ENCODE measurements at regions not wholly inside any gene's neighbourhood (a gene's known extent, or its start where the extent isn't known, plus 50 kb on each side); places are given as distances from the start of the nearest gene placed in this dataset.

- no peak for DNase-seq
Observed at GRCh38 chr2:204012072-204012653, 75.6 kb downstream of the ICOS start.

GRCh38 chr2:204015118-204015843, 78.7 kb downstream of the ICOS start:
- peak; percentile 43 for DNase-seq

GRCh38 chr2:204018717-204019116, 82.2 kb downstream of the ICOS start:
- DNase-seq = no peak

DNA sequence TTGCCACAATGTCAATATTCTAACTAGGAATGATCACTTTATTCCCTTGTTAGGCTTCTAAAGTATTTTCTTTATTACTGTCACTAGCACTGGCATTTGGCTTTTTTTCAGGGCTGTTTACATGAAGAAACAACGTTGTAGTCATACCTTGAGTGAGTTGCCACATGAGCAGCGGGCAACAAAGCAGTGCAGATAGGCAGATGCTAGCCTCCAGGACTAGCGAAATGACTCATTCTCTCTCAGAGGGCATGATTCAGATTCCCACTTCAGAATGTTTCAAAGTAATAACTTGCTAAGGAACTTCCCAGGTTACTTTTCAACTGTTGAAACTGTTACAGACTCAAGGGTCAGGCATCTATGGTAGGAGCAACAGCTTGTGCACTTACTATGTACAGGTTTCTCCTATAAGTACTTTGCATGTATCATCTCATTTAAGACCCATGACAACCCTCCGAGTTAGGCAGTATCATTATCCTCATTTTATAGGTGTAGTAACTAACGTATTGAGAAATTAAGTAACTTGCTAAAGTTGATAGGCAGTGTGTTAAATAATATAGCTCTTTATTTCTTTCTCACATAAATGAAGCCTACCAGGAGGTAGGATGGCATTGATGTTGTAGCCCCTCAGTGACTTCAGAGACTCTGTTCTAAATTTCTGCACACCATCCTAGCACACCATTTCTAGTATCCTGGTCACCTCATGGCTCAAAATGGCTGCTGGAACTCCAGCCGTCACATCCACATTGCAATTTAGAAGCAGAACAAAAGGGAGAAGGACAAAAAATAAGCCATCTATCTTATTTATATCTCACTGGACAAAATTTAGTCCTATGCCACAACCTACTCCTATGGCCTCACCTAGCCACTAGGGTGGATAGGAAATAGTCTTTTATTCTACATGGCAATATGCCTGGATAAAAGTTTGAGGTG, 83.3 kb downstream of the ICOS start:
- peak; percentile 84 for DNase-seq

DNA sequence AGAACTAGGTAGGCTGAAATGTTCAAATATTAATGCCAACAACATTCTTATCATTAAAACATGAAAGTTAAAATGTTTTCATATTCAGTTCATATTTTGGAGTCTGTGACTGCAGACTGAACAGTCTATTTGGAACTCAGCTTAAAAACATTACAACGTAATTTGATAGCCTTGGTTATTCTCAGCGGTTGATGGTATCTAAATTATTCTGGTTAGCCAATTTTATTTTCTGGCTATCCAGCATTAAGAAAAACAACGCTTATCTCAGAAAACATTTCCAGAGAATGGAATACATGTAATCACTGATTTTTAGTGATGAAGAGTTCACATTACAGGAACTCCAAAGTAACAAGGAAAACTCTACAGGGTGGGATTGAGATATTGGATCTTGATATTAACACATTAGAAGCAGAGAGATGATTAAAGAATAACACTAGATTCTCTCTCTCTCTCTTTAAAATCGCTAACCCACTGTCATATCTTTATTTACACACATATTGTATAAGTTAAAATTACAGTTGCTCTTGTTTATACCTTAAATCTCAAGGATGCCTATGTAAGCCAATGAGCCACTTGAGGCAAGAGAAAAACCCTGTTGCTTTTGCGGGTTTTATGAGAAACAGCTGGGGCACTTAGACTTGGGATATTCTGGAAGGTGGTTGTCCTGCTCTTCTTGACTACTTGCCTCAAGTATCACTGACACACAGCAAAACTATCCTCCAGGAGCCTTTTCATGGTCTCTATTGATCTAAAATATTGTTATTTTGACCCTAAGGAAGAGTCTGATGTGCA, 84.9 kb downstream of the ICOS start:
- no peak for DNase-seq

DNA sequence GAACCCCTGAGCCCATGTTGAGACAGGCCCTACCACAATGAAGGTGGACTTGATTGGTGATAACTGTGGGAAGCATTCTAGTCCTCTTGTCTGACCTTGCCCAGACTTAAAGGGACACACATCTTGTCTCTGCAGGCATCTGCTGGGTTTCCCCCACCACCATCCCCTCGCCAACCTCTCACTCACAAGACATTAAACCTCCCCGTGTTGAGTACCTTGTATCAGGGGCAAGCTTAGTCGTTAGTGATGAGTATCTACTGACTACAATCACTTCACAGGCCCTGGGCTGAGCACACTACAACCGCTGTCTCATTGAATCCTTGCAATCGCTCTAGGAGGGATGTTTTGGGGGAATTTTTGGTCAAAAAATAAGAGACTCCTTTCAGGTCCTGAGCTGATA, 86.0 kb downstream of the ICOS start:
- DNase-seq = no peak

- DNase-seq = no peak
Observed at GRCh38 chr2:204023088-204023487, 86.5 kb downstream of the ICOS start.

- DNase-seq = no peak
Observed at GRCh38 chr2:204024503-204024902, 87.9 kb downstream of the ICOS start.

DNA sequence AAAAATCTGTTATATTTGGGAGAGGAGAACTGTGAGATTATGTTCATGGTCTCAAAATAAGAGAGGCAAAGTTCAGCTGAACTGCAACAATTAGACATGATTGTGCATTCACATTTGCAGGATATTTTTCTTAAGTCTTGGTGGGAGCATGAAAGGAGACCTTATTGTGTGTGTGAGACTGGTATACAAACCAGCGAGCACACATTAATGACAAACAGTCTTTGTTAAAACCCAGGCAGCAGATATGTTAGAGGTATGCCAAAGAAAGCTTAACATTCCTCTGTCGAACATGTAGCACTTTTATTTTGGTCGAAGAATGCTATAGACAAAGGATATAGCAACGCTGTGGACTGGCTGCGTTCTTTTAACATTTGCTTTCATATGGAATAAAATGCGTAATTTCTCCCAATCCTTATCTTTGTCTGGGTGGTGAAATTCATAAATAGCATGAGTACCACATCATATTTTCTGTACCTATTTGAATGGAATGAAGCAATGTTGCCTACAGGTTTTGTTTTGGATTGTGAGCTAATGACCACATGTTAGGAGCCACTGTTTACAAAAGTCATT, 88.4 kb downstream of the ICOS start:
- no peak for DNase-seq

GRCh38 chr2:204026294-204026693, 89.7 kb downstream of the ICOS start:
- DNase-seq = no peak

DNA sequence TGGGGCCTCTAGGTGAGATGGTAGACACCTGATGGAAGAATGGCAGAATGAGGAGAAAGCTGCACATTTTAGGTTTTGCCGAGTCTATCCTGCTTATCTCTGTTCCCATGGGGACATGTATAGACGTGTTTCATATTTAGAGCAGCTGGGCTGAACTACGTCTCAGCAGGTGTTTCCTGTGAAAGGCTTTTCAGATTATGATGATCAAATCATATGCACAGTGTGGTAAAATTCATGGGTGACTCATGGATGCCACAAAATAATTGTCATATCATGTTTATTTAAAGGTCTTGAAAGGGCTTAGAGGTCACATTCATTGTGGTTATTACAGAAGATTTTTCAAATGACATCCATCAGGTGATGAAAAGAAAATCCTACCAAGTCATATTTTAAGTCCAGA, 90.5 kb downstream of the ICOS start:
- DNase-seq = no peak

GRCh38 chr2:204030322-204030721, 93.8 kb downstream of the ICOS start:
- no peak for DNase-seq

DNA sequence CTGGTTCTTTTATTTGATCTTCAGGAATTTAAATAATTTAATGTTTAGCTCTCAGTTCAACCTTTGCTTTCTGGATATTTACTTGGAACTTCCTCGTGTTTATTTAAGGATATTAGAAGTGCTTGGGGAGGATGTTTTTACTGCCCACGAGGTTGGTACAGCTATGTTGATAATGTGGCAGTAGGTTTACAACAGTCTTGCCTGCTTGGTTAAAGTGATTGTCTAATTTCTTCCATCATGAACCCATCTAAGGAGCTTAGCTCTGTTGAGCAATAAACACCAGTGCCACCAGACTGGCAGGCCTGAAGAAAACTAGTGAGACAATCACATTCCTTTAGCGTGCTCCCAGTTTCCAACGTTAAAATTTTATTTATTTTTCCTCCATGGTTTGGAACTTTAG, 94.5 kb downstream of the ICOS start:
- DNase-seq = no peak

GRCh38 chr2:204032301-204032700, 95.7 kb downstream of the ICOS start:
- no peak for DNase-seq

DNA sequence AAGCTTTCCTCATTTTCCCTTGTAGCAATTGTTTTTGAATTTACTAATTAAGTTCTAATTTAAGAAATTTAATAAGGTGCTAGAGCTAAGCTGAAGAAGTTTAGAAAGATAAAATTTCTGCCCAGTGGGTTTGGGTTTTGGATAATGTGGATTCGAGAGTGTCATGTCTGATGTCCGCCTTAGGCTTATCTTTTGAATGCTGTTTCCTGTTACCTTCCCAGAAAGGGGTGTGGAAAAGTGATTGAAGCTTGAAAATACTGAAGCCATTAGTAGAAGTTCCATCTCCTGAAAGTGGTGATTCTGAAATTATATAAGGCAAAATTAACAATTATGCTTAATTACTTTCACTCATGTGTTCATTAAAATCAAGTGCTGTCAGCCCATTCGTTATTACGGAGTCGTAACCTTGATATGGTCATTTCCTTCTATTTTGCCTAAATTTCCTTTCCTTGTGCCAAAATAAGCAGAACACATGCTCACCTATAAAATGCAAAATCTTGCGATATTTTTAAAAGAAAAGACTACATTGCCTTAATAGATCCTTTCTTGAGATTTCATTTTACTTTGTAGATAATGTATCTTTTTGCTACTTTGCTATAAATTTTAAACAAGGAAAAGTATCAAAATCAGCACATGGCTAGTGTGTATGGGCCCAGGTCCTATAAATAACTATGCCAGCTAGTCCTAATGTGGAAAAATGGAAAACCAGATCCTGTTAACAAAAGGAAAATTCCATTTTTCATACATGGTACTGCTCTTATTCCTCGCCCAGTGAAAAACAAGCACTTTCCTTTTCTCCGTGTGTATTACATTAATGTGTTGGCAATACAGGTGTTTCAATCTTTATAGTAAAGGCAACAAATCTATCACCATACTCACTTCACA, 97.3 kb downstream of the ICOS start:
- DNase-seq = no peak

- no peak for DNase-seq
Observed at GRCh38 chr2:204036706-204037105, 100.1 kb downstream of the ICOS start.

GRCh38 chr2:204037286-204037685, 100.7 kb downstream of the ICOS start:
- no peak for DNase-seq

DNA sequence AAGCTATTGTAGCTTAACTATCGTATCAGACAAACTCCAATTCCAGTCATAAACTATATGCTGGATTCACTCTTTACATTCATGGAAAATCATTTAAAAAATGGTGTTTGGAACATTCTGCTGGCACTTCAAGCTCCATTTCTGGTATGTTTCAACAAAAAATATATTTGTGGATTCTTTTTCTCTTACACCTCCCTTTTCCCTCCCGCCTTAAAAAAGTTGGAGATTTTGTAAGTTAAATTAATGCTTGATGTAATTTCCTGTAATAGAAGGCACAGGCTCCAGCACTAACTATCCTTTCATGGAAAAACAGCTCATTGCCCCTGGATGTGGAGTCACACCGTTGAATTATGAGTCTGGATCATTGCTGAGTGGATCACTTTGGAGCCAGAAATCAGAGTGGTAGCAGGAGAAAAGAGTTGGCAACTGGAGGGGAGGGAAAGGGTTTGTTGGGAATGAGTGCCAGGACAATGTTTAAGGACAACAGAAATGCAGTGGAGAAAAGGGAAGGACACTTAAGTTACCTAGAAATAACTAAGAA, 102.8 kb downstream of the ICOS start:
- DNase-seq = no peak

DNA sequence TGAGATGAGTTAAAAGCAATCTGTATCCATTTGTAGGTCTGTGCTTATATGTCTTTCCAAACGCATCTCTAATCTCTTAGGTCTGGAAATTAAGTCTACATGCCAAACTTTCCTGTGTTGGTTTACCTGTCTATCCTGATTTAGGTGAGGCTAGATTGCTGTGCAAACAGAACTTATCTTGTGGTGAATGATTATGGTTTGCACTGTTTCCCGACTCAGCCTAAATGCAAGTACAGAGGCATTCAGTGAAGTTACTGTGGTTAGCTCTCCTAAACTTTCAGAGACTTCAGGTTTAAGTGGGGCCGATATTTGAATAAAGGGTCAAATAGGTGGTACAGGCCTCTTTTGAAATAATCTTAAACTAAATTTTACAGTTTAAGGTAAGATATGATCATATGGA, 103.5 kb downstream of the ICOS start:
- DNase-seq = no peak

DNA sequence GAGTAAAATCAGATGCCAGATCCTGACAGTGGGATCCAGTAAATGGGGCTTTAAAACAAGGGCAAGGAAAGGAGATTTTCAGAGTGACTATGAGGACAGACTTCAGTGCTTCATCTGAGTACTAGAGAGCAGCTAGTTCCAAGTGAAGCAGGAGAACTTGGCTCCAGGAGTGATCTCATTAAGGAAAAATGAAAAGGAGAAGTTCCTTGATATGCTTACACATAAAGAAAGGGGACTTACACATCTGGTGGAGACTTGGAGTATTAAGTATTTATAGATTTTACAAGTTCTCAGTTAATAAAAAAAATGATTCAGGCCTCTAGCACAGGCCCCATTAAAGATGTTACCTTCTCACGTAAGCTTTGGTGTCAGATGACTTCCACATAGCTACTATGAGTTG, 105.8 kb downstream of the ICOS start:
- no peak for DNase-seq

- DNase-seq = no peak
Observed at GRCh38 chr2:204046145-204046544, 109.6 kb downstream of the ICOS start.

All from stimulated activated CD4-positive, alpha-beta T cell treated with anti-CD3 and anti-CD28 coated beads, Interleukin-1b, Interleukin-23, amount 100 ng/mL, for 48 hours (primary cell).